HG03342 (cell line): ENCODE measurements at regions not wholly inside any gene's neighbourhood (a gene's known extent, or its start where the extent isn't known, plus 50 kb on each side); places are given as distances from the start of the nearest gene placed in this dataset.

ENCODE experiments used
- ATAC-seq: cut with Tn5 transposase; IDR thresholded peaks from one replicate; pipeline ENCODE4 v1.9.1; 2021; ENCODE audit warnings: mild to moderate bottlenecking, moderate library complexity; ENCODE audit not compliant: unreplicated experiment

- ATAC-seq = no peak
Observed at GRCh38 chr18:47602273-47602897, 328.1 kb downstream of the SMAD2 start.

- ATAC-seq = no peak
Observed at GRCh38 chr18:47601581-47602272, 328.7 kb downstream of the SMAD2 start.

GRCh38 chr18:47595831-47596501, 334.5 kb downstream of the SMAD2 start:
- no peak for ATAC-seq

GRCh38 chr18:47594621-47595086, 335.8 kb downstream of the SMAD2 start:
- no peak for ATAC-seq

- ATAC-seq = no peak
Observed at GRCh38 chr18:47593744-47594472, 336.6 kb downstream of the SMAD2 start.

GRCh38 chr18:47591429-47591828, 339.0 kb downstream of the SMAD2 start:
- no peak for ATAC-seq

GRCh38 chr18:47587587-47587986, 336.1 kb upstream of the SKOR2 start:
- no peak for ATAC-seq

GRCh38 chr18:47586418-47587070, 335.1 kb upstream of the SKOR2 start:
- no peak for ATAC-seq

GRCh38 chr18:47585914-47586313, 334.5 kb upstream of the SKOR2 start:
- no peak for ATAC-seq

GRCh38 chr18:47585136-47585535, 333.7 kb upstream of the SKOR2 start:
- ATAC-seq = no peak

- ATAC-seq = no peak
Observed at GRCh38 chr18:47582093-47582492, 330.6 kb upstream of the SKOR2 start.

- ATAC-seq = no peak
Observed at GRCh38 chr18:47577520-47577919, 326.1 kb upstream of the SKOR2 start.

GRCh38 chr18:47574966-47575365, 323.5 kb upstream of the SKOR2 start:
- ATAC-seq = no peak

GRCh38 chr18:47571957-47572356, 320.5 kb upstream of the SKOR2 start:
- ATAC-seq = no peak

- no peak for ATAC-seq
Observed at GRCh38 chr18:47566809-47567208, 315.3 kb upstream of the SKOR2 start.

- no peak for ATAC-seq
Observed at GRCh38 chr18:47560723-47561715, 309.6 kb upstream of the SKOR2 start.

GRCh38 chr18:47558110-47558750, 306.8 kb upstream of the SKOR2 start:
- no peak for ATAC-seq

GRCh38 chr18:47557160-47557559, 305.7 kb upstream of the SKOR2 start:
- ATAC-seq = no peak

GRCh38 chr18:47552783-47553182, 301.3 kb upstream of the SKOR2 start:
- ATAC-seq = no peak
